Calu3 (cell line): ENCODE measurements at regions not wholly inside any gene's neighbourhood (a gene's known extent, or its start where the extent isn't known, plus 50 kb on each side); places are given as distances from the start of the nearest gene placed in this dataset.

ENCODE experiments used
- BruUV-seq: library from RNA; stranded (reverse); fragments of 400-500 nt; replicated peaks from 2 replicates; lab custom pipeline; 2021; lab: Mats Ljungman, UMichigan
- CTCF ChIA-PET: fragments of 300-600 bp; sonication (Branson Sonifier 250); formaldehyde crosslinking; loops from one replicate; lab custom pipeline; 2022; ENCODE audit warnings: antibody characterized with exemption; lab: Charles Lee
- DNase-seq: peaks from one replicate; pipeline ENCODE4 v3.0.0; 2022
- H3K27ac Mint-ChIP-seq: one replicate; pipeline ENCODE4 v1.8.0; 2022; ENCODE audit warnings: mixed read lengths; ENCODE audit not compliant: unreplicated experiment
- H3K27me3 Mint-ChIP-seq: one replicate; pipeline ENCODE4 v1.8.0; 2022; ENCODE audit warnings: mixed read lengths; ENCODE audit not compliant: unreplicated experiment
- H3K36me3 Mint-ChIP-seq: one replicate; pipeline ENCODE4 v1.8.0; 2022; ENCODE audit warnings: mild to moderate bottlenecking, moderate library complexity, mixed read lengths; ENCODE audit not compliant: insufficient read depth, unreplicated experiment
- H3K4me1 Mint-ChIP-seq: one replicate; pipeline ENCODE4 v1.8.0; 2022; ENCODE audit warnings: mild to moderate bottlenecking, low read depth, mixed read lengths; ENCODE audit not compliant: unreplicated experiment
- H3K4me3 Mint-ChIP-seq: one replicate; pipeline ENCODE4 v1.8.0; 2022; ENCODE audit warnings: mild to moderate bottlenecking, low read depth, moderate library complexity, mixed read lengths; ENCODE audit not compliant: unreplicated experiment
- H3K9me3 Mint-ChIP-seq: one replicate; pipeline ENCODE4 v1.8.0; 2022; ENCODE audit warnings: low read depth, mixed read lengths; ENCODE audit not compliant: unreplicated experiment
- CTCF ChIP-seq: fragments of 200-600 bp; IDR thresholded peaks from one replicate; pipeline ENCODE4 v1.8.0; 2022; ENCODE audit warnings: antibody characterized with exemption; ENCODE audit not compliant: unreplicated experiment
- intact Hi-C: fragments of 100-400 bp; cut with micrococcal nuclease; formaldehyde crosslinking; loops from one replicate; pipeline ENCODE4 v1.10.0; 2022; ENCODE audit not compliant: unreplicated experiment

GRCh38 chr4:100898844-100899243 is 381.0 kb upstream of the EMCN start:
- Mint-ChIP-seq H3K36me3 (no peaks in the 10 kb centered on the region), H3K27me3 (no peaks in the 10 kb centered on the region)

GRCh38 chr4:100895556-100896197 is 377.9 kb upstream of the EMCN start:
- no peak for TF ChIP-seq CTCF
- peak overlapping the region; percentile 44 for H3K4me3 Mint-ChIP-seq
- H3K4me1 Mint-ChIP-seq = no peaks in the 10 kb centered on the region
- CTCF ChIA-PET = no interaction called here
- peak overlapping the region; percentile 23 for H3K27ac Mint-ChIP-seq
- no peaks in the 10 kb centered on the region for H3K27me3 Mint-ChIP-seq
- no peak for DNase-seq
- no TSS peak for BruUV-seq
- H3K9me3 Mint-ChIP-seq = no peaks in the 10 kb centered on the region
- no peaks in the 10 kb centered on the region for H3K36me3 Mint-ChIP-seq
- intact Hi-C loops = loop anchor here (10.0 kb wide), 1 partner anchor 471 kb away; no protein-coding TSS in a partner anchor

More at GRCh38 chr4:100898844-100899243, 381.0 kb upstream of the EMCN start:
- H3K4me1 Mint-ChIP-seq = no peaks in the 10 kb centered on the region
- no peak for DNase-seq
- peaks cover 3% of the 10 kb centered on the region for H3K9me3 Mint-ChIP-seq
- no peak for TF ChIP-seq CTCF
- intact Hi-C loops = loop anchor here (10.0 kb wide), 1 partner anchor 474 kb away; no protein-coding TSS in a partner anchor
- no TSS peak for BruUV-seq
- H3K27ac Mint-ChIP-seq = no peak overlapping the region
- no peak overlapping the region for H3K4me3 Mint-ChIP-seq
- CTCF ChIA-PET = no interaction called here

GRCh38 chr4:100894339-100894870 is 376.6 kb upstream of the EMCN start:
- Mint-ChIP-seq H3K9me3 (no peaks in the 10 kb centered on the region), H3K4me3 (no peak overlapping the region), H3K4me1 (no peaks in the 10 kb centered on the region), H3K27me3 (no peaks in the 10 kb centered on the region), H3K27ac (no peak overlapping the region), H3K36me3 (no peaks in the 10 kb centered on the region)
- intact Hi-C loops = loop anchor here (10.0 kb wide), 1 partner anchor 470 kb away; no protein-coding TSS in a partner anchor
- CTCF ChIA-PET = no interaction called here
- no peak for TF ChIP-seq CTCF
- BruUV-seq = no TSS peak
- no peak for DNase-seq

GRCh38 chr4:100891808-100892207 is 374.0 kb upstream of the EMCN start:
- no peak overlapping the region for H3K4me3 Mint-ChIP-seq
- no peak for DNase-seq
- no peak for TF ChIP-seq CTCF
- no TSS peak for BruUV-seq
- H3K27ac Mint-ChIP-seq = no peak overlapping the region
- H3K36me3 Mint-ChIP-seq = no peaks in the 10 kb centered on the region
- CTCF ChIA-PET = no interaction called here
- no peaks in the 10 kb centered on the region for H3K4me1 Mint-ChIP-seq
- intact Hi-C loops = loop anchor here (10.0 kb wide), 1 partner anchor 467 kb away; no protein-coding TSS in a partner anchor
- no peaks in the 10 kb centered on the region for H3K27me3 Mint-ChIP-seq
- peaks cover 4% of the 10 kb centered on the region for H3K9me3 Mint-ChIP-seq
